Mesothelial cell of epicardium (in vitro differentiated cells): ENCODE measurements at regions not wholly inside any gene's neighbourhood (a gene's known extent, or its start where the extent isn't known, plus 50 kb on each side); places are given as distances from the start of the nearest gene placed in this dataset.

ENCODE experiments used
- DNase-seq, 2 experiments: peaks; one replicate each; pipeline ENCODE4 v3.0.0; 2021; ENCODE audit warnings: low spot score in 2 of 2; ENCODE audit not compliant: unreplicated experiment in 2 of 2
- H3K27ac Mint-ChIP-seq: 2 replicates; pipeline ENCODE4 v1.8.0; 2021; ENCODE audit warnings: mixed read lengths
- H3K27me3 Mint-ChIP-seq: 2 replicates; pipeline ENCODE4 v1.8.0; 2021; ENCODE audit warnings: low read depth, mixed read lengths
- H3K36me3 Mint-ChIP-seq: 2 replicates; pipeline ENCODE4 v1.8.0; 2021; ENCODE audit warnings: mixed read lengths
- H3K4me1 Mint-ChIP-seq: 2 replicates; pipeline ENCODE4 v1.8.0; 2021; ENCODE audit warnings: mixed read lengths
- H3K4me3 Mint-ChIP-seq: 2 replicates; pipeline ENCODE4 v1.8.0; 2021; ENCODE audit warnings: mild to moderate bottlenecking, moderate library complexity, mixed read lengths
- H3K9me3 Mint-ChIP-seq: 2 replicates; pipeline ENCODE4 v1.8.0; 2021; ENCODE audit warnings: mixed read lengths
- TF ChIP-seq, protein P1 (sequence below): fragments of 200-600 bp; sonication (generic); IDR thresholded peaks from one replicate; pipeline ENCODE4 v1.5.0; 2021; ENCODE audit warnings: antibody characterized with exemption; ENCODE audit not compliant: unreplicated experiment

DNA sequence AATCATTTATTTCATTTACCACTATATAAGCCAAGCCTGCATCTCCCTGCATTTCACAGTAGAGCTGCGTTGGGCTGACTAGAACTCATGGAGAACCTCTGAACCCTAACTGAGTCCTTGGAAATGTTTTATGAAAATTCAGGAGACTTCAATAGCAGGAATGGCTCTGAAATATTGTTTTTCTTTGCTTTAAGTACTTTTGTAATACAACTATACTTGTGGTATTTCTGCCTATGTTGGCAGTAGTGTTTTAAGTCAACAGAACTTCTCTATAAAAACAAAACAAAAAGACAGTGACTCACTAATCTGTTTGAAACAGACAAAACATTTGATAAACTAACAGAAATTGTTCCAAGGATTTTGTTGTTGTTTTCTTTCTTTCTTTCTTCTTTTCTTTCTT, 489.2 kb upstream of the MEF2C start:
- H3K27me3 Mint-ChIP-seq = no peaks in the 10 kb centered on the region
- H3K4me1 Mint-ChIP-seq = peaks cover 20% of the 10 kb centered on the region
- H3K9me3 Mint-ChIP-seq = no peaks in the 10 kb centered on the region
- H3K36me3 Mint-ChIP-seq = no peaks in the 10 kb centered on the region
- TF ChIP-seq, protein P1, sequence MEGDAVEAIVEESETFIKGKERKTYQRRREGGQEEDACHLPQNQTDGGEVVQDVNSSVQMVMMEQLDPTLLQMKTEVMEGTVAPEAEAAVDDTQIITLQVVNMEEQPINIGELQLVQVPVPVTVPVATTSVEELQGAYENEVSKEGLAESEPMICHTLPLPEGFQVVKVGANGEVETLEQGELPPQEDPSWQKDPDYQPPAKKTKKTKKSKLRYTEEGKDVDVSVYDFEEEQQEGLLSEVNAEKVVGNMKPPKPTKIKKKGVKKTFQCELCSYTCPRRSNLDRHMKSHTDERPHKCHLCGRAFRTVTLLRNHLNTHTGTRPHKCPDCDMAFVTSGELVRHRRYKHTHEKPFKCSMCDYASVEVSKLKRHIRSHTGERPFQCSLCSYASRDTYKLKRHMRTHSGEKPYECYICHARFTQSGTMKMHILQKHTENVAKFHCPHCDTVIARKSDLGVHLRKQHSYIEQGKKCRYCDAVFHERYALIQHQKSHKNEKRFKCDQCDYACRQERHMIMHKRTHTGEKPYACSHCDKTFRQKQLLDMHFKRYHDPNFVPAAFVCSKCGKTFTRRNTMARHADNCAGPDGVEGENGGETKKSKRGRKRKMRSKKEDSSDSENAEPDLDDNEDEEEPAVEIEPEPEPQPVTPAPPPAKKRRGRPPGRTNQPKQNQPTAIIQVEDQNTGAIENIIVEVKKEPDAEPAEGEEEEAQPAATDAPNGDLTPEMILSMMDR = no peak
- no peak for DNase-seq
- H3K27ac Mint-ChIP-seq = no peak overlapping the region
- no peak overlapping the region for H3K4me3 Mint-ChIP-seq

DNA sequence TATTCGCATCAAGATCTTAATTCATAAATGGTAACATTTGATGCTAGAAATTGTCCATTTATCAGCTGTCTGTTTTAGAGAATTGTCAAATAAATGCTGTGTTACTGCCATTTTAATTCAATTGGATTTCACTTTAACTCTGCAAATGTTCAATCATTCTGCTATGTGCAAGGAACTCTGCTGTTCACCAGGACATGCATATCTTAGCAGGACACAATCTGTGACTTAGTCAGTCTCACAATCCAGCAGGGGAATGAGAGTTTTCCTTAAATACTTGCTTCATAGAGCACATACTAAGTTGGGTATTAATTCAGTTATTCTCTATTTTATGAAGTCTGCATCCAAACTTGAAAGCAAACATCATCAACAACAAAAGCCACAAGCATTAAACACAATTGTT, 488.7 kb upstream of the MEF2C start:
- Mint-ChIP-seq H3K27me3 (no peaks in the 10 kb centered on the region), H3K4me1 (peaks cover 20% of the 10 kb centered on the region), H3K27ac (no peak overlapping the region), H3K9me3 (no peaks in the 10 kb centered on the region), H3K4me3 (no peak overlapping the region), H3K36me3 (no peaks in the 10 kb centered on the region)
- no peak for DNase-seq
- TF ChIP-seq, protein P1 = no peak

DNA sequence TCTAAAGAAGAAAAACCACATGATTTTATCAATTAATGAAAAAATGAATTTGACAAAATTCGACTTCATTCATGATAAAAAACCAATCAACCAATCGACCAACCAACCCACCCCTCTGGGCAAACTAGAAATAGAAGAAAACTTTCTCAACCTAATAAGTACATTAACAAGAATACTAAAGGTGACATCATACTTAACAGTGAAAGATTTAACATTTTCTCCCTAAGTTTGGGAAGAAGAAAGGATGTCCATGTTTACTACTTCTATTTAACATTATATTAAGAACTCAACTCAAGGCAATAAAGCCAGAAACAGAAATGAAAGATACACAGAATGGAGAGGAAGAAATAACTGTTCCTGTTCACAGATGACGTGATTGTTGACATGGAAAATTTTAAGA, 476.1 kb upstream of the MEF2C start:
- Mint-ChIP-seq H3K4me1 (no peaks in the 10 kb centered on the region), H3K9me3 (no peaks in the 10 kb centered on the region), H3K27me3 (no peaks in the 10 kb centered on the region), H3K27ac (no peak overlapping the region), H3K4me3 (no peak overlapping the region), H3K36me3 (no peaks in the 10 kb centered on the region)
- no peak for DNase-seq
- TF ChIP-seq, protein P1 = no peak

DNA sequence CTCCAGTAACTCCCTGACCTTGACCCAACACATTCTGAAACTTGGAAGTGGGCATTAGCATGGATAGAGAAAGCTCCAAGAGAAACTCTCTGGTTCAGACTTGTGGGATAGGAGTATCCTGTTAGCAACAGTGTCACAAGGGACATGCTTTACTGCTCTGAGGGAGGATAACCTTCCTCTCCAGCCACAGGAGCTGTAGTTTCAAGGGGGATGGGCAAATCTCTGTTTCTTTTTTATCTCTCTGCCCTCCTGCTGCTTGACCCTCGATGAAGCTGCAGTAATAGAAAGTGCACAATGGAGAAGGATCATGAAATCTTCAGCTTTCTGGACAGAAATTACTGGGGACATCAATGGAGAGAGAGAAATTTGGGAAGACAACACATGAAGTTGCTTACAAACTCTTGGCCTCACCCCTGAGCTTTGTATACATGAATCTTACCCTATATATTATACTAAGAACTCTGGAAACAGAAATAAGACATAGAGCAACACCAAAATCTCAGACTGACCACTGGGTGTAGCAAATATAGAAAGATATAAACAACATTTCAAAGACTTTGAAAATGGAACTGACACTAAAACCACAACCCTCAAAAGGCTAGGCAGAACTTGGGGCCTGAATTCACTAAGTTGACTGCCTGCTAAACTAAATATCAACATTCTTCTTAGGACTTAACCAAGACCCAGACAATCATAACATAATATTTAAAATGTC, 471.0 kb upstream of the MEF2C start:
- TF ChIP-seq, protein P1 = no peak
- no peaks in the 10 kb centered on the region for H3K4me1 Mint-ChIP-seq
- no peaks in the 10 kb centered on the region for H3K36me3 Mint-ChIP-seq
- no peaks in the 10 kb centered on the region for H3K27me3 Mint-ChIP-seq
- DNase-seq = no peak
- no peak overlapping the region for H3K4me3 Mint-ChIP-seq
- H3K27ac Mint-ChIP-seq = no peak overlapping the region
- no peaks in the 10 kb centered on the region for H3K9me3 Mint-ChIP-seq

DNA sequence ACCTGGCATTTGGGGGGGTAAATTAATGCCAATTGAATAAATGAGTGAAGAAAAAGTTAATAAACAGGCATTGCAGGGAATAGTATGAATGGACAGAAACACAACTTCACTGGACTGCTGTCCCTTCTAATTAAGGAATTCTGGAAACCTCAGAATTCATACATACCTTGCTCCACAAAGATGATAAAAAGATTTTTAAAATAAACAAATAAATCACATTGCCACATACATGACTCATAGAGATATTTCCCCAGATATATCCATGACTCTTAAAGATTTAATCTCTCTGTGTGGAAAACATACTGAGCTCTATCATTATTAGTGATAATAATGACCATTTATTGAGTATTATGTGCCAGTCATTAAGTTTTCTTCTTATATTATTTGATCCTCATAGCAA, 469.0 kb upstream of the MEF2C start:
- no peaks in the 10 kb centered on the region for H3K27me3 Mint-ChIP-seq
- DNase-seq = no peak
- H3K4me3 Mint-ChIP-seq = no peak overlapping the region
- no peaks in the 10 kb centered on the region for H3K9me3 Mint-ChIP-seq
- no peaks in the 10 kb centered on the region for H3K36me3 Mint-ChIP-seq
- no peaks in the 10 kb centered on the region for H3K4me1 Mint-ChIP-seq
- TF ChIP-seq, protein P1 = no peak
- no peak overlapping the region for H3K27ac Mint-ChIP-seq

DNA sequence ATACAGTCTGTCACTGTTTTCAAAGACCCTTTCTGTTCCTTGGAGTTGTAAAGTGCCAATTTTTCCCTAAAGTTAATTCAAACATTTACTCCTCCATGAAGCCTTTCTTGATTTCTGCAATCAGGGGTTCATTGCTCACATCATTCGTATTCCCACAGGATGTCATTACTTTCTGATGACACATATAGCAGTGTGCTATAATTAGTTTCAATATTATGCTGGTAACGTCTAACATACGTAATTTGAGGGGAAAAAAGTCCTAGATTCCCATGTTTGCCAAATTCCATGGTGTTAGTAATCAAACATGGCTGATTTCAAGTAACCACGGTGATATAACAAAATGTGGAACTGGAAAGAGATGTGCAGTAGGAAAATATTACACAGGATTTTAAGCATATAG, 468.2 kb upstream of the MEF2C start:
- H3K4me1 Mint-ChIP-seq = no peaks in the 10 kb centered on the region
- no peaks in the 10 kb centered on the region for H3K36me3 Mint-ChIP-seq
- peaks cover 3% of the 10 kb centered on the region for H3K9me3 Mint-ChIP-seq
- H3K4me3 Mint-ChIP-seq = no peak overlapping the region
- H3K27ac Mint-ChIP-seq = no peak overlapping the region
- no peak for DNase-seq
- TF ChIP-seq, protein P1 = no peak
- H3K27me3 Mint-ChIP-seq = no peaks in the 10 kb centered on the region
